ENCODE measurements at regions not wholly inside any gene's neighbourhood (a gene's known extent, or its start where the extent isn't known, plus 50 kb on each side); places are given as distances from the start of the nearest gene placed in this dataset.
"Not testable (repeated sequence)": the region's sequence is repeated elsewhere in the genome, so short reads cannot be mapped to it uniquely, and the experiment has no call there.

- H3K36me3 ChIP-seq (ENCODE audit: control insufficient read depth, insufficient read depth, low read length); intact Hi-C loops (cut with micrococcal nuclease); BruUV-seq (replicated peaks); H3K4me1 ChIP-seq (replicated peaks in 1 of 2; ENCODE audit: control insufficient read depth in 2 of 2, insufficient read depth in 2 of 2, low read length in 2 of 2); FAIRE-seq; H3K27me3 ChIP-seq (ENCODE audit: control insufficient read depth in 2 of 2, insufficient read depth in 2 of 2, low read length in 2 of 2); H3K9me3 ChIP-seq (replicated peaks; ENCODE audit: control insufficient read depth, insufficient read depth, low read depth, low read length); H3K9me1 ChIP-seq (ENCODE audit: control insufficient read depth, insufficient read depth, low read length); H4K20me1 ChIP-seq (replicated peaks; ENCODE audit: control insufficient read depth, insufficient read depth, low read length); CTCF ChIA-PET (ENCODE audit: low intra/inter-chr PET ratio); TF ChIP-seq MYNN (CRISPR knock-in tag; IDR thresholded peaks at IDR 0.05): not testable (repeated sequence)
- in situ Hi-C loops (cut with MboI) = loop anchor here (25.0 kb wide), 1 partner anchor 1220 kb away; no protein-coding TSS in a partner anchor
- WGBS (ENCODE audit: insufficient coverage, low coverage, missing lambda C conversion rate) = 0% methylated on average over 3 of the region's 6 CpGs
- H3K9ac ChIP-seq (ENCODE audit: insufficient read depth in 1 of 2, low read depth in 2 of 2, low read length in 2 of 2) = peak overlapping the region; percentile 80 to 91
- ATAC-seq (0 out of 3 replicates have a peak, but pooled peaks have one; percentile 42), DNase-seq (ENCODE audit: extremely low read depth in 1 of 4, low spot score in 3 of 4) (peak in 2 of 4 experiments; percentile 16 to 54)
- TF ChIP-seq ARID1B (IDR thresholded peaks at IDR 0.05) = peak; percentile 34; the same call in 1 of the 2 replicates
- TF ChIP-seq MYNN (IDR thresholded peaks at IDR 0.05) = 0 out of 2 replicates have a peak, but pooled peaks have one; percentile 28
- POLR2A ChIA-PET = interaction anchor here (0.6 to 2.9 kb wide), 4 partner anchors 12 to 363 kb away, joined by 3 to 13 read pairs (median 4); no protein-coding TSS in a partner anchor
- 0 out of 2 replicates have a peak overlapping the region, but pooled peaks have one; percentile 45 for H2AFZ ChIP-seq (ENCODE audit: low read depth, low read length)
- peak overlapping the region; percentile 60 for H3K4me3 ChIP-seq
- peaks cover 52% of the 10 kb centered on the region for H3K79me2 ChIP-seq (ENCODE audit: control insufficient read depth, insufficient read depth, low read length)
- H3K27ac ChIP-seq (ENCODE audit: extremely low read depth, low read depth, low read length) = peak overlapping the region; percentile 86
- peak overlapping the region; percentile 87 for H3K4me2 ChIP-seq (ENCODE audit: insufficient read depth, low read length)
Observed at GRCh38 chr17:20867436-20867937, 175.3 kb downstream of the USP22 start.

- Histone ChIP-seq H3K9ac (ENCODE audit: insufficient read depth in 1 of 2, low read depth in 2 of 2, low read length in 2 of 2) (peak overlapping the region; percentile 80 to 91), H2AFZ (ENCODE audit: low read depth, low read length) (0 out of 2 replicates have a peak overlapping the region, but pooled peaks have one; percentile 45), H3K27ac (ENCODE audit: extremely low read depth, low read depth, low read length) (peak overlapping the region; percentile 86), H3K79me2 (ENCODE audit: control insufficient read depth, insufficient read depth, low read length) (peaks cover 58% of the 10 kb centered on the region), H3K4me2 (ENCODE audit: insufficient read depth, low read length) (peak overlapping the region; percentile 87), H3K4me3 (peak overlapping the region; percentile 60)
- H4K20me1 ChIP-seq (replicated peaks; ENCODE audit: control insufficient read depth, insufficient read depth, low read length); H3K9me1 ChIP-seq (ENCODE audit: control insufficient read depth, insufficient read depth, low read length); H3K36me3 ChIP-seq (ENCODE audit: control insufficient read depth, insufficient read depth, low read length); CTCF ChIA-PET (ENCODE audit: low intra/inter-chr PET ratio); H3K27me3 ChIP-seq (ENCODE audit: control insufficient read depth in 2 of 2, insufficient read depth in 2 of 2, low read length in 2 of 2); BruUV-seq (replicated peaks); intact Hi-C loops (cut with micrococcal nuclease); H3K4me1 ChIP-seq (replicated peaks in 1 of 2; ENCODE audit: control insufficient read depth in 2 of 2, insufficient read depth in 2 of 2, low read length in 2 of 2); H3K9me3 ChIP-seq (replicated peaks; ENCODE audit: control insufficient read depth, insufficient read depth, low read depth, low read length): not testable (repeated sequence)
- POLR2A ChIA-PET = interaction anchor here (0.6 to 2.9 kb wide), 5 partner anchors 13 to 362 kb away, joined by 3 to 13 read pairs (median 4); no protein-coding TSS in a partner anchor
- WGBS (ENCODE audit: insufficient coverage, low coverage, missing lambda C conversion rate) = 18% methylated on average over 19 of the region's 25 CpGs
- DNase-seq (ENCODE audit: extremely low read depth in 1 of 4, low spot score in 3 of 4) (peak in 2 of 4 experiments; percentile 8 to 77), FAIRE-seq (peak; percentile 81), ATAC-seq (peak; percentile 91)
- in situ Hi-C loops (cut with MboI) = loop anchor here (25.0 kb wide), 1 partner anchor 1219 kb away; no protein-coding TSS in a partner anchor
- TF ChIP-seq GTF2A2 (tag; IDR thresholded peaks at IDR 0.05) = peak; percentile 85
- TF ChIP-seq POLR2A (conservative IDR thresholded peaks at IDR 0.05) = peak; percentile 92
- TF ChIP-seq, protein P1, sequence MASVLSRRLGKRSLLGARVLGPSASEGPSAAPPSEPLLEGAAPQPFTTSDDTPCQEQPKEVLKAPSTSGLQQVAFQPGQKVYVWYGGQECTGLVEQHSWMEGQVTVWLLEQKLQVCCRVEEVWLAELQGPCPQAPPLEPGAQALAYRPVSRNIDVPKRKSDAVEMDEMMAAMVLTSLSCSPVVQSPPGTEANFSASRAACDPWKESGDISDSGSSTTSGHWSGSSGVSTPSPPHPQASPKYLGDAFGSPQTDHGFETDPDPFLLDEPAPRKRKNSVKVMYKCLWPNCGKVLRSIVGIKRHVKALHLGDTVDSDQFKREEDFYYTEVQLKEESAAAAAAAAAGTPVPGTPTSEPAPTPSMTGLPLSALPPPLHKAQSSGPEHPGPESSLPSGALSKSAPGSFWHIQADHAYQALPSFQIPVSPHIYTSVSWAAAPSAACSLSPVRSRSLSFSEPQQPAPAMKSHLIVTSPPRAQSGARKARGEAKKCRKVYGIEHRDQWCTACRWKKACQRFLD (CRISPR knock-in tag; IDR thresholded peaks at IDR 0.05) = 0 out of 2 replicates have a peak, but pooled peaks have one; percentile 30
- 0 out of 2 replicates have a peak, but pooled peaks have one; percentile 34 for TF ChIP-seq ZKSCAN1 (IDR thresholded peaks at IDR 0.05; ENCODE audit: low read depth, low read length)
- peak; percentile 39 to 54 for TF ChIP-seq MNT (conservative IDR thresholded peaks at IDR 0.05)
- TF ChIP-seq RBFOX2 (IDR thresholded peaks at IDR 0.05; ENCODE audit: low read depth, low read length) = peak; percentile 82
- peak; percentile 30; the same call in 1 of the 2 replicates for TF ChIP-seq PHF8 (IDR thresholded peaks at IDR 0.05; ENCODE audit: borderline replicate concordance, low read length)
- peak; percentile 58 for TF ChIP-seq POLR2B (IDR thresholded peaks at IDR 0.05; ENCODE audit: low read depth, partially characterized antibody)
- TF ChIP-seq MTA3 (IDR thresholded peaks at IDR 0.05; ENCODE audit: borderline replicate concordance) = peak; percentile 98
Observed at GRCh38 chr17:20867938-20868661, 174.7 kb downstream of the USP22 start.
